ENCODE measurements at regions not wholly inside any gene's neighbourhood (a gene's known extent, or its start where the extent isn't known, plus 50 kb on each side); places are given as distances from the start of the nearest gene placed in this dataset.

GRCh38 chr2:143875295-143876233 is 644.4 kb downstream of the ZEB2 start:
- no peak for TF ChIP-seq CTCF (IDR thresholded peaks at IDR 0.05; ENCODE audit: insufficient read depth, low read depth, low read length)
- no peak overlapping the region for H3K4me3 ChIP-seq (ENCODE audit: low read depth, low read length)
- no peak for DNase-seq (ENCODE audit: low read depth)

- no peak for TF ChIP-seq CTCF (IDR thresholded peaks at IDR 0.05; ENCODE audit: insufficient read depth, low read depth, low read length)
- no peak overlapping the region for H3K4me3 ChIP-seq (ENCODE audit: low read depth, low read length)
- DNase-seq (ENCODE audit: low read depth) = no peak
These were observed 646.0 kb downstream of the ZEB2 start for GRCh38 chr2:143873886-143874285.

GRCh38 chr2:143870696-143871095 is 649.2 kb downstream of the ZEB2 start:
- no peak for DNase-seq (ENCODE audit: low read depth)
- no peak for TF ChIP-seq CTCF (IDR thresholded peaks at IDR 0.05; ENCODE audit: insufficient read depth, low read depth, low read length)
- H3K4me3 ChIP-seq (ENCODE audit: low read depth, low read length) = no peak overlapping the region

- DNase-seq (ENCODE audit: low read depth) = no peak
These were observed 662.9 kb downstream of the ZEB2 start for GRCh38 chr2:143856978-143857377.

GRCh38 chr2:143852759-143853158 is 667.2 kb downstream of the ZEB2 start:
- no peak for DNase-seq (ENCODE audit: low read depth)
- TF ChIP-seq CTCF (IDR thresholded peaks at IDR 0.05; ENCODE audit: insufficient read depth, low read depth, low read length) = no peak
- H3K4me3 ChIP-seq (ENCODE audit: low read depth, low read length) = no peak overlapping the region

More at GRCh38 chr2:143856978-143857377, 662.9 kb downstream of the ZEB2 start:
- no peak overlapping the region for H3K4me3 ChIP-seq (ENCODE audit: low read depth, low read length)
- no peak for TF ChIP-seq CTCF (IDR thresholded peaks at IDR 0.05; ENCODE audit: insufficient read depth, low read depth, low read length)

GRCh38 chr2:143850084-143850483 is 669.8 kb downstream of the ZEB2 start:
- DNase-seq (ENCODE audit: low read depth) = no peak
- no peak overlapping the region for H3K4me3 ChIP-seq (ENCODE audit: low read depth, low read length)
- TF ChIP-seq CTCF (IDR thresholded peaks at IDR 0.05; ENCODE audit: insufficient read depth, low read depth, low read length) = no peak

Measured in fibroblast of villous mesenchyme (primary cell).